OCI-LY7 (cell line): ENCODE measurements at regions not wholly inside any gene's neighbourhood (a gene's known extent, or its start where the extent isn't known, plus 50 kb on each side); places are given as distances from the start of the nearest gene placed in this dataset.

Experiments
- EZH2phosphoT487 ChIP-seq: fragments of 200-600 bp; sonication (generic); IDR thresholded peaks from 2 replicates; pipeline ENCODE4 v1.6.1; 2018; ENCODE audit warnings: low read depth, borderline replicate concordance, mild to moderate bottlenecking, mixed run types, antibody characterized with exemption, low read length, moderate library complexity, mixed read lengths
- TF ChIP-seq, protein P1 (sequence below): fragments of 200-600 bp; sonication (generic); conservative IDR thresholded peaks from 2 replicates; pipeline ENCODE4 v1.5.1; 2014; ENCODE audit warnings: mild to moderate bottlenecking, antibody characterized with exemption, low read length, moderate library complexity, mixed read lengths

DNA sequence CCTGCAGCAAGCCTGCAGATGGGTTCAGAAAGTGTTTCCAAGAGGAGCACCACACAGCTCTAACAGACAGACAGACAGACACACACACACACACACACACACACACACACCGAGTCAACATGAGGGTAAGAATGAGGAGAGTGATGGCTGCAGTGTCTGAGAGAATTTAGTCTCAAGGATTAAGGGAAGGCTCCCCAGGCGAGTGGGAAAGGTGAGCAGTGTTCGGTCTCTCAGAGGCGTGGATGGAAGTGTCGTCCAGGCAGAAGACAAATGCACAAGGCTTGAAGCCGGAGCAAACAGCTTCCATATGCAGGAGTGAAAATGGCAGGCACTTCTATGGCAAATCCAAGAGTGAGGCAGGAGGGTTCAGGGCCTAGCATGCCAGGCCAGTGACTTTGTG is 770.1 kb downstream of the KCNJ18 start:
- TF ChIP-seq, protein P1, sequence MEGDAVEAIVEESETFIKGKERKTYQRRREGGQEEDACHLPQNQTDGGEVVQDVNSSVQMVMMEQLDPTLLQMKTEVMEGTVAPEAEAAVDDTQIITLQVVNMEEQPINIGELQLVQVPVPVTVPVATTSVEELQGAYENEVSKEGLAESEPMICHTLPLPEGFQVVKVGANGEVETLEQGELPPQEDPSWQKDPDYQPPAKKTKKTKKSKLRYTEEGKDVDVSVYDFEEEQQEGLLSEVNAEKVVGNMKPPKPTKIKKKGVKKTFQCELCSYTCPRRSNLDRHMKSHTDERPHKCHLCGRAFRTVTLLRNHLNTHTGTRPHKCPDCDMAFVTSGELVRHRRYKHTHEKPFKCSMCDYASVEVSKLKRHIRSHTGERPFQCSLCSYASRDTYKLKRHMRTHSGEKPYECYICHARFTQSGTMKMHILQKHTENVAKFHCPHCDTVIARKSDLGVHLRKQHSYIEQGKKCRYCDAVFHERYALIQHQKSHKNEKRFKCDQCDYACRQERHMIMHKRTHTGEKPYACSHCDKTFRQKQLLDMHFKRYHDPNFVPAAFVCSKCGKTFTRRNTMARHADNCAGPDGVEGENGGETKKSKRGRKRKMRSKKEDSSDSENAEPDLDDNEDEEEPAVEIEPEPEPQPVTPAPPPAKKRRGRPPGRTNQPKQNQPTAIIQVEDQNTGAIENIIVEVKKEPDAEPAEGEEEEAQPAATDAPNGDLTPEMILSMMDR, result no peak
- no peak for TF ChIP-seq EZH2phosphoT487
